ENCODE measurements at regions not wholly inside any gene's neighbourhood (a gene's known extent, or its start where the extent isn't known, plus 50 kb on each side); places are given as distances from the start of the nearest gene placed in this dataset.

- TF ChIP-seq CTCF (conservative IDR thresholded peaks at IDR 0.05; ENCODE audit: low read depth, low read length) = no peak
- TF ChIP-seq EZH2 (IDR thresholded peaks at IDR 0.05; ENCODE audit: borderline replicate concordance, low read depth, low read length, poor library complexity, severe bottlenecking) = no peak
These were observed 72.5 kb upstream of the PARP11 start for GRCh38 chr12:3945671-3946070.

Data from A673 (cell line).